AG04449 (cell line): ENCODE measurements at regions not wholly inside any gene's neighbourhood (a gene's known extent, or its start where the extent isn't known, plus 50 kb on each side); places are given as distances from the start of the nearest gene placed in this dataset.

Experiments used
- CTCF ChIA-PET: fragments of 350-600 bp; formaldehyde crosslinking; extraction: SDS; loops from one replicate; lab custom pipeline; 2021; ENCODE audit warnings: antibody characterized with exemption; lab: Yijun Ruan, JAX
- POLR2A ChIA-PET: fragments of 400-600, 350-600 bp; formaldehyde crosslinking; extraction: SDS; loops from one replicate; lab custom pipeline; 2020; ENCODE audit warnings: antibody characterized with exemption, inconsistent platforms; lab: Yijun Ruan, JAX
- DNase-seq: peaks from one replicate; pipeline ENCODE4 v3.0.0-alpha.2; 2010; ENCODE audit warnings: low read depth, low spot score
- H3K4me3 ChIP-seq: 2 replicates; pipeline ENCODE4 v1.5.1; 2011; ENCODE audit warnings: low read depth, mild to moderate bottlenecking, control low read depth, low read length
- CTCF ChIP-seq: IDR thresholded peaks from one replicate; pipeline ENCODE4 v1.5.1; 2011; ENCODE audit warnings: mild to moderate bottlenecking, moderate library complexity, low read length, control low read depth, inconsistent platforms; ENCODE audit not compliant: insufficient read depth; ENCODE audit errors: missing control alignments

- no peak for DNase-seq
- no peak overlapping the region for H3K4me3 ChIP-seq
- ChIA-PET CTCF (no interaction called here), POLR2A (no interaction called here)
- no peak for TF ChIP-seq CTCF
Observed at GRCh38 chr2:204468746-204469429, 76.4 kb upstream of the PARD3B start.

DNA sequence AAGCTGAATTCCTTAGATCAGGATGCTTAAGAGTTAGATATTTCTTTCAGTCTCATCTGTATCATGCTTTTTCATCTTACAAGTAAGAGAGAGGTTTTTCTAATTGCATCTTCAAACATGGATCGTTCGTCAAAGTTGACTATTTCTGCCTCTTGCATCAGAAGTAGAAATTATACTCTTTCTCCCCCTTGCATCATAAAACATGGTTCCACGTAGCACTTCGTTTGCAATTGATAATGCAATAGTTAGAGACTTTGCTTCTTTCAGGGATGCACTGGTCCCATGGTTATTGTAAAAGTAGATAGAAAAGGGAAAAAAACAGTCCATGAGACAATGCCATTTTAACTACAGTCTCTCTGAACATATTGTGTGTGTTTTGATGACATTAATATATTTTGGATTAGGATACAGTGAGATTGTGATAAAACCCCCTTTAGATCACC is 75.1 kb upstream of the PARD3B start:
- TF ChIP-seq CTCF: no peak
- ChIA-PET POLR2A (no interaction called here), CTCF (no interaction called here)
- DNase-seq: no peak
- H3K4me3 ChIP-seq: no peak overlapping the region

- POLR2A ChIA-PET: no interaction called here
Observed at GRCh38 chr2:204470621-204471196, 74.6 kb upstream of the PARD3B start.

DNA sequence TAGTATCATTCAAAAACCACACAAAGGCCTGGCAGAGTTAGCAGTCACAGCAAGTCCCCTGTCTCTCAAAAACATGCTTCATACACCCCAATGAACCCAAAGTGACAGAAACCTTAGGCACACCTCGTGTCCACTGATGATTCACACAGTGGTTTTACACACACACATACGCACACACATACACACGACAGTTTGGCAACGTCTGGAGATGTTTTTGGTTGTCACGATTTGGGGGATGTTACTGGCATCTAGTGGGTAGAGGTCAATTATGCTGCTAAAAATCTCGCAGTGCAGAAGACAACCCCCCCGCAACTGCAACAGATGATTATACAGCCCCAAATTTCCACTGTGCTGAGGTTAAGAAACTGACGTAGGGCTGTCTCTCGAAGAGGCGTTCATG is 72.9 kb upstream of the PARD3B start:
- no peak for DNase-seq
- TF ChIP-seq CTCF: no peak
- H3K4me3 ChIP-seq: no peak overlapping the region
- ChIA-PET POLR2A (no interaction called here), CTCF (interaction anchor here (1.4 kb wide), 1 partner anchor 10 kb away, joined by 4 read pairs; no protein-coding TSS in a partner anchor)

More at GRCh38 chr2:204470621-204471196, 74.6 kb upstream of the PARD3B start:
- DNase-seq: no peak
- no peak for TF ChIP-seq CTCF
- H3K4me3 ChIP-seq: no peak overlapping the region
- CTCF ChIA-PET: no interaction called here

- TF ChIP-seq CTCF: no peak
- DNase-seq: no peak
- ChIA-PET POLR2A (no interaction called here), CTCF (no interaction called here)
- H3K4me3 ChIP-seq: no peak overlapping the region
Observed at GRCh38 chr2:204473224-204473623, 72.1 kb upstream of the PARD3B start.

DNA sequence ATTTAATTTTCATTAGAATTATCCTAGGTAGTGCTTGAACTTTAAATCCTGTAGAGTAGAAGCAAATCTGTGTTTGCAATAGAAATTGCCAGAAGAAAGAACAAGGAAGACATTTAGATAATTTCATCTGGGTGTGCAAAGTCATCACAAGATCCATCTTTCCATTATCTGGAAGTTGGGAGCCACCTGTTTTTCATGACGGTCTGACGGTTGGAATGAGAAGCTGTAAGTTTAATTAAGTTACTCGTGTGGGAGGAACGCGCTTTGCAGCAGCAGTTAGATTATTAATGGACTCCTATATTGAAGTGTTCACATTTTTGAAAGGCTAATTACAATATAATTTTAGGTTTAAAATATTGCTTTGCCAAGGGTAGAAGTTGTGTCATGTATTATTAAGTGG is 69.9 kb upstream of the PARD3B start:
- ChIA-PET CTCF (no interaction called here), POLR2A (no interaction called here)
- TF ChIP-seq CTCF: no peak
- no peak for DNase-seq
- no peak overlapping the region for H3K4me3 ChIP-seq
